Fibroblast of peridontal ligament (primary cell): ENCODE measurements at regions not wholly inside any gene's neighbourhood (a gene's known extent, or its start where the extent isn't known, plus 50 kb on each side); places are given as distances from the start of the nearest gene placed in this dataset.

ENCODE experiments used
- DNase-seq: peaks from one replicate; pipeline ENCODE4 v3.0.0-alpha.2; 2010; ENCODE audit errors: extremely low read depth

DNA sequence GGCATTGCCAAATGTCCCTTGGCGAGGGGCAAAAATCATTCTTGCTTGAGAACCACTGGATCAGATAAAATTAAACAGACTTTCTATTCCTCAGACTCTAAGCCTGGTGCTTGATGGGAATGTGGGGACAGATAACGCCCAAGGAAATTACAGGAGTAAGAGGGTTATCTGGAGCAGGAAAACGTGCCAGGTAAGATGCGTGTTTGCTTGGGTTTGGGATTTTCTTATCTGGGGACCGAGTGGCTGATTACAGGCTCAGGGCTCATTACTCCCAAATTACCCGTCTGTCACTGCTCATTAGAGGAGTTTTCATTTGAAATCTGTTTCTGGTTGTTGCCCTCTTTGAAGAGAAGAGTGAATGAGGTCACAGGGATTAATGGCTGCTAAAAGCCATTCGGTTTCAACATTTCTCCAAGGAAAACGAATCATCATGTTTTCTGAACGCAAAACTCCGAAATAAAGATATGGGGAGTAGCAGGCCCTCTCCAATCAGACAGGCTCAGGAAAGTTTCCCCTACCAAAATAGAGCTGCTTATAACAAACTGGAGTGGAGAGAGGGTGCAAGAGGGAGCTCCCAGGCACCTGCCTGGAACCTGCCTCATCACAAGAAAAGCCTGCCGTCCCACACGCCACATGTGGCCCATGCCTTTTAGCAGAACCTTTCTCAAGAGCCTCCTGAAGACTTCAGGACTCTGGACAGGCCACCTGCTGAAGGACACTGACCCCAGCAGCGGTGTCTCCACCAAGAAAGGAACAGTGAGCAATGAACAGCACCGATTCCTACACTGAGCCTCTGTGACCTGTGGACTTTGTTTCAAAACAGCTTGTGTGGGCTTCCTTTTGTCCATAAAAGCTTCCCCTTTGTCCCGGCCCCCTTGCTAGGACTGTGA lies 136.4 kb downstream of the ICE1 start:
- no peak for DNase-seq

DNA sequence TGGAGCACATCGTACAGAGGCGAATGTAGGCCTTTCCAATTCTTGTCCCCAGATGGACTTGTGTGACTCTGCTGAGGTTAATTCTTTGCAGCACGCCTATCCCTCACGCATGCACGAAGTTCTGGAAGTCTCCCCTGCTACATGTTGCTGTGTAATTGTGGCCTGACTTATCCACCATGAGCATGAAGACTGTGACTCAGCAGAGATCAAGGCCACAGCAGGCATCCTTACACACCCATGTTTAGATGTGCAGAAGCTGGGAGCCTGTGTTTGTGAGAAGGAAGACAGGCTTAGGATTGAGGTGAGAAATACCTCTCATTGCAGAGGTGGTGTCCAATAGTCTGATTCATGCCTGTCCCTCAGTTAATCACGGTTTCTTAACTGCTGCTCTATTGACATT lies 135.6 kb downstream of the ICE1 start:
- DNase-seq = no peak

DNA sequence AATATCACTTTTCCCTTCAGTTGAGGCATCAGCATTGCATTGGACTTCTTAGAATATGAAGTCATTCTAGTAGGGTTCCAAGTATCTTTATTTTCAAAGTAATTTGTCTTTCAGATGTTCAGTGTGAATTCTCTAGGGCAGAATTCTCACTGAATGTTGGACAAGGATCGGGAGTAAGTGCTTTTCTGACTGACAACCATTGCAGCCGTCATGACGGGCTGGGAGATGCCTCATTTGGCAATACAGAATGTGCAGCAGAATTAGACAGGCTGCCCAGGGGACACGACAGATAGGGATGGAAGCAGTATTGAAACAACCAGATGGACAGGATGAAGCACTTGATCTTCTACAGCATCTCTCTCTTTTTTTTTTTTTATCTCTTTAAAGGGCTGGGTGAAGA lies 129.0 kb downstream of the ICE1 start:
- DNase-seq = no peak

DNA sequence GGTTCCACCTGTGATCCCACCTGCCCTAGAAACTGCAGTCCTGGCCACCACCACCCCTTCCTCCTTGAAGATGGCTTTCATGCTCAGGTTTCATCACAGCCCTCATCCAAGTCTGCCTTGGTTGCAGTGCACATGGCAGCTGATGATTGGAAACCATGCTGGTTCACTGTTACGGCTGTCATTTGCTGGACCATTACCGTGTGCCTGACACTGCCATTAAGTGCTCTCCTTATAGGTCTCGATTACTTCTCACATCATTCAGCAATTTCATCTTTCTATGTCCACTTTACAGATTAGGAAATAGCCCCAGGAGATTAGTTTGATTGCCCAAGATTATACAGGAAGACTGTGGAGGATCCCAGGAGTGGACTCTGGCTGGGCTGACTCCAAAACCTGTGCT lies 123.9 kb downstream of the ICE1 start:
- no peak for DNase-seq

DNA sequence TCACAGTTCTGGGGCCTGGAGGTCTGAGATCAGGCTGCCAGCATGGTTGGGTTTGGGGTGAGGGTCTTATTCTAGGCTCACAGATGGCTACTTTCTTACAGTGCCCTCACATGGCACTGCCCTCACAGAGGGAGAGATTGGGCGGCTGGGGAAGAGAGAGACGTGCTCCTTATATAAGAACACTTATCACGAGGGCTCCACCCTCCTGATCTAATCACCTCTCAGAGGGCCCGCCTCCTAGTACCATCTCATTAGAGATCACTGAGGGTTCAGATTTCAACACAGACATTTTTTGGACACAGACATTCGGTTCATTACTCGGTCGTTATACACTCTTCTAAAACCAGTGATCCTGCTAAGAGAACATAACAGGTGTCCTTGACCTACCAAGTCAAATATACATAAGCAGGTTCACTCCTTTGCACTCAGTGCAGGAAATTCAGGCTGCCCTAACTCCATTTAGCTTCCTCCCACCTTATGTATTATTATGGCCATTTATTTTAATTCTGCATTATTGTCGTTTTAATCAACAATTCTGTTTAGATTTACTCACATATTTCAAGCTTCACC lies 121.7 kb downstream of the ICE1 start:
- no peak for DNase-seq

DNA sequence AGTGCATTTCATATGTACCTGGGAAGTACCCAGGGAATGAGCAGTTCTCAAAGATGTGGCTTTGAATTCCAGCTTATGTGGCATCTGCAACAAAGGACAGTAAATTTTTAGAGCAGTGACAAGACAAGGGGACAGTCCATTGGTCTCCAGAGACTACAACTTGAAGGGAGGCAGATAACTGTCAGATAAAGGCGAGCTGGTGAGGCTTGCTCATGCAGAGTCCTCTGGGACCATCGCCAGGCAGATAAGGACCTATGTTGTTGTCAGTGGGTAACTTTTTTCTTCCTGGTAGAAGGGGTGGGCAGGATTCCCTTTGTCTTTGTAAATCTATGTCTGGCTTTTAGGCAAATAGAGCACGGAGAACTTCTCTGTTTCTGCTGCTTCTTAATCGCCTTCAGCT lies 120.2 kb downstream of the ICE1 start:
- DNase-seq = no peak

DNA sequence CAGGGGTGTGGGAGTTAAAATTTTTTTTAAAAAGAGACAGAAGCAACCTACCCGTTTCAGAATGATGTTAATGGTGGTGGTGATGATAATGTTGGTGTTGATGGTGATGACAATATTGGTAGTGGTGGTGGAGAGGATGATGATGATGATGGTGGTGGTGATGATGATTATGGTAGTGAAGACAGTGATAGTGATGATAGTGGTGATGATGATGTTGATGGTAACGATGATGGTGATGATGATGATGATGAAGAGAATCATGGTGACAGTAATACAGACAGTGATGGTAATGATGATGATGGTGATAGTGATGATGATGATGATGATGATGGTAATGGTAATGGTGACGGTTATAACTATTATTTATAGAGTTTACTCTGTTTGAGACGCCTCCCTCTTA lies 117.6 kb downstream of the ICE1 start:
- DNase-seq = no peak
